NCI-H2081 (cell line): ENCODE measurements at regions not wholly inside any gene's neighbourhood (a gene's known extent, or its start where the extent isn't known, plus 50 kb on each side); places are given as distances from the start of the nearest gene placed in this dataset.

Experiments
- DNase-seq, 2 experiments: peaks; one replicate each; lab custom pipeline; 2025; lab: John Stamatoyannopoulos, UW

- DNase-seq = no peak
Measured at GRCh38 chr2:60400462-60401246, 152.8 kb downstream of the BCL11A start.

- DNase-seq = peak in 1 of 2 experiments; percentile 12
Measured at GRCh38 chr2:60394463-60394862, 159.0 kb downstream of the BCL11A start.

- no peak for DNase-seq
Measured at GRCh38 chr2:60391649-60392375, 161.6 kb downstream of the BCL11A start.

GRCh38 chr2:60391230-60391629 is 162.2 kb downstream of the BCL11A start:
- no peak for DNase-seq

GRCh38 chr2:60386436-60386835 is 167.0 kb downstream of the BCL11A start:
- no peak for DNase-seq

- no peak for DNase-seq
Measured at GRCh38 chr2:60385648-60386047, 167.8 kb downstream of the BCL11A start.

GRCh38 chr2:60383401-60384143 is 169.9 kb downstream of the BCL11A start:
- DNase-seq = no peak

- no peak for DNase-seq
Measured at GRCh38 chr2:60380411-60380810, 173.0 kb downstream of the BCL11A start.

- no peak for DNase-seq
Measured at GRCh38 chr2:60379684-60380083, 173.8 kb downstream of the BCL11A start.

- DNase-seq = no peak
Measured at GRCh38 chr2:60379216-60379615, 174.2 kb downstream of the BCL11A start.

- DNase-seq = no peak
Measured at GRCh38 chr2:60377825-60378224, 175.6 kb downstream of the BCL11A start.

- DNase-seq = no peak
Measured at GRCh38 chr2:60376252-60376651, 177.2 kb downstream of the BCL11A start.

GRCh38 chr2:60371681-60372080 is 181.8 kb downstream of the BCL11A start:
- DNase-seq = no peak

GRCh38 chr2:60371219-60371618 is 182.2 kb downstream of the BCL11A start:
- DNase-seq = no peak

GRCh38 chr2:60370814-60371213 is 182.6 kb downstream of the BCL11A start:
- no peak for DNase-seq

- no peak for DNase-seq
Measured at GRCh38 chr2:60368456-60368855, 185.0 kb downstream of the BCL11A start.

- no peak for DNase-seq
Measured at GRCh38 chr2:60366135-60366712, 187.2 kb downstream of the BCL11A start.

GRCh38 chr2:60365556-60365955 is 187.9 kb downstream of the BCL11A start:
- no peak for DNase-seq

GRCh38 chr2:60364491-60364890 is 189.0 kb downstream of the BCL11A start:
- DNase-seq = no peak

GRCh38 chr2:60361498-60361897 is 192.0 kb downstream of the BCL11A start:
- DNase-seq = no peak

- peak; percentile 24 to 70 for DNase-seq
Measured at GRCh38 chr2:60359569-60359968, 193.9 kb downstream of the BCL11A start.

GRCh38 chr2:60358476-60358875 is 195.0 kb downstream of the BCL11A start:
- DNase-seq = no peak
